ENCODE measurements at regions not wholly inside any gene's neighbourhood (a gene's known extent, or its start where the extent isn't known, plus 50 kb on each side); places are given as distances from the start of the nearest gene placed in this dataset.

GRCh38 chr1:14511166-14511680 is 87.3 kb upstream of the KAZN start:
- TF ChIP-seq CTCF (IDR thresholded peaks at IDR 0.05; ENCODE audit: poor library complexity) (no peak), EZH2 (IDR thresholded peaks at IDR 0.05; ENCODE audit: borderline replicate concordance) (no peak), EZH2phosphoT487 (IDR thresholded peaks at IDR 0.05; ENCODE audit: low read depth, severe bottlenecking, unreplicated experiment) (no peak)

All from hepatocyte (in vitro differentiated cells).